NOMO-1 treated with DMSO at 0.1 percent for 48 hours (cell line): ENCODE measurements at regions not wholly inside any gene's neighbourhood (a gene's known extent, or its start where the extent isn't known, plus 50 kb on each side); places are given as distances from the start of the nearest gene placed in this dataset.

Source experiments
- DNase-seq: peaks from one replicate; lab custom pipeline; 2025; ENCODE audit not compliant: unreplicated experiment; lab: John Stamatoyannopoulos, UW

GRCh38 chr10:3417096-3417495, 244.5 kb upstream of the PITRM1 start:
- no peak for DNase-seq

GRCh38 chr10:3415878-3416605, 243.5 kb upstream of the PITRM1 start:
- no peak for DNase-seq

- no peak for DNase-seq
These were observed 242.6 kb upstream of the PITRM1 start for GRCh38 chr10:3415038-3415736.

- no peak for DNase-seq
These were observed 242.1 kb upstream of the PITRM1 start for GRCh38 chr10:3414667-3415023.

GRCh38 chr10:3413937-3414666, 241.5 kb upstream of the PITRM1 start:
- no peak for DNase-seq

GRCh38 chr10:3412646-3413045, 240.1 kb upstream of the PITRM1 start:
- DNase-seq = no peak

GRCh38 chr10:3412071-3412582, 239.5 kb upstream of the PITRM1 start:
- DNase-seq = no peak

- DNase-seq = no peak
These were observed 238.5 kb upstream of the PITRM1 start for GRCh38 chr10:3411044-3411443.

- no peak for DNase-seq
These were observed 237.3 kb upstream of the PITRM1 start for GRCh38 chr10:3409928-3410327.

GRCh38 chr10:3408603-3409365, 236.2 kb upstream of the PITRM1 start:
- DNase-seq = peak; percentile 10

GRCh38 chr10:3407208-3407607, 234.6 kb upstream of the PITRM1 start:
- DNase-seq = no peak

- DNase-seq = no peak
These were observed 234.0 kb upstream of the PITRM1 start for GRCh38 chr10:3406556-3406955.

GRCh38 chr10:3404381-3404780, 231.8 kb upstream of the PITRM1 start:
- DNase-seq = no peak

- no peak for DNase-seq
These were observed 229.7 kb upstream of the PITRM1 start for GRCh38 chr10:3402187-3402751.

GRCh38 chr10:3401491-3401938, 228.9 kb upstream of the PITRM1 start:
- DNase-seq = no peak

GRCh38 chr10:3400348-3400747, 227.8 kb upstream of the PITRM1 start:
- no peak for DNase-seq

- no peak for DNase-seq
These were observed 227.2 kb upstream of the PITRM1 start for GRCh38 chr10:3399756-3400155.

GRCh38 chr10:3398825-3399646, 226.5 kb upstream of the PITRM1 start:
- no peak for DNase-seq

- DNase-seq = no peak
These were observed 225.3 kb upstream of the PITRM1 start for GRCh38 chr10:3397846-3398245.

GRCh38 chr10:3397231-3397630, 224.6 kb upstream of the PITRM1 start:
- DNase-seq = no peak
